GM12891 (cell line): ENCODE measurements at regions not wholly inside any gene's neighbourhood (a gene's known extent, or its start where the extent isn't known, plus 50 kb on each side); places are given as distances from the start of the nearest gene placed in this dataset.

Experiments used
- DNase-seq: peaks from one replicate; pipeline ENCODE4 v3.0.0; 2011; ENCODE audit warnings: low spot score; ENCODE audit not compliant: insufficient read length
- FAIRE-seq: peaks from 2 replicates; lab custom pipeline; 2011; peaks lifted over from hg19 to GRCh38; lab: Jason Lieb, UNC
- PAX5 ChIP-seq: IDR thresholded peaks from 2 replicates; pipeline ENCODE4 v1.6.1; 2011; ENCODE audit warnings: low read length, moderate library complexity, mild to moderate bottlenecking; ENCODE audit not compliant: insufficient read depth, severe bottlenecking
- POLR2A ChIP-seq: IDR thresholded peaks from 2 replicates; pipeline ENCODE4 v1.6.1; 2011; ENCODE audit warnings: low read depth, low read length, control low read depth
- POLR2AphosphoS5 ChIP-seq: IDR thresholded peaks from 2 replicates; pipeline ENCODE4 v1.6.1; 2011; ENCODE audit warnings: low read depth, low read length, control low read depth
- POU2F2 ChIP-seq: IDR thresholded peaks from 2 replicates; pipeline ENCODE4 v1.6.1; 2011; ENCODE audit warnings: low read depth, mild to moderate bottlenecking, control low read depth, low read length, moderate library complexity
- SPI1 ChIP-seq: IDR thresholded peaks from 2 replicates; pipeline ENCODE4 v1.6.1; 2011; ENCODE audit warnings: low read depth, low read length, control low read depth
- TAF1 ChIP-seq: IDR thresholded peaks from 2 replicates; pipeline ENCODE4 v1.6.1; 2011; ENCODE audit warnings: low read depth, low read length, control low read depth

GRCh38 chr6:144844596-144844995 is 559.5 kb downstream of the UTRN start:
- DNase-seq: no peak
- TF ChIP-seq POLR2A: no peak
- no peak for TF ChIP-seq TAF1
- no peak for TF ChIP-seq POU2F2
- FAIRE-seq: no peak

GRCh38 chr6:144845186-144845585 is 560.1 kb downstream of the UTRN start:
- no peak for FAIRE-seq
- TF ChIP-seq POLR2AphosphoS5 (no peak), SPI1 (no peak), TAF1 (no peak), PAX5 (no peak), POLR2A (no peak), POU2F2 (no peak)
- no peak for DNase-seq

DNA sequence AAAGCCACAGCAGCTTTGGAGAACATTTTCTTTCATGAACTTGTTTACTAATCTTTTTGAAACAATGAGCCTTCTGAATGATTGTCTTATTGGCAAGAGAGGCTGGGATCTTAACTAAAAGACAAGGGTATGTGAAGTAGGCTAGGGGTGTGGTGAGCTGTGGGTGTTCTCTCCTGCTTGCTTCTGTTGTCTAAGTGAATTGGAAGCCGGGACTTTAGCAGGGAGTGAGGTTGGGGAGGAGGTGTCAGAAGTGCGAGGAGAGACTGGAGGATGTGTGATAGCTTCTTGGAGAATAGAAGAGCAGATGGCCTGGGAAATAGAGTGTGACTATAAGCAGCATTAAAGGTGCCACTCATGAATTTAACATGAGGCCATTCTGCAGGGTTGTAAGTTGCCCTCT is 562.8 kb downstream of the UTRN start:
- FAIRE-seq (peak; percentile 13), DNase-seq (no peak)
- no peak for TF ChIP-seq POLR2A
- TF ChIP-seq PAX5: no peak
- TF ChIP-seq TAF1: no peak
- TF ChIP-seq SPI1: no peak
- no peak for TF ChIP-seq POLR2AphosphoS5
- no peak for TF ChIP-seq POU2F2

DNA sequence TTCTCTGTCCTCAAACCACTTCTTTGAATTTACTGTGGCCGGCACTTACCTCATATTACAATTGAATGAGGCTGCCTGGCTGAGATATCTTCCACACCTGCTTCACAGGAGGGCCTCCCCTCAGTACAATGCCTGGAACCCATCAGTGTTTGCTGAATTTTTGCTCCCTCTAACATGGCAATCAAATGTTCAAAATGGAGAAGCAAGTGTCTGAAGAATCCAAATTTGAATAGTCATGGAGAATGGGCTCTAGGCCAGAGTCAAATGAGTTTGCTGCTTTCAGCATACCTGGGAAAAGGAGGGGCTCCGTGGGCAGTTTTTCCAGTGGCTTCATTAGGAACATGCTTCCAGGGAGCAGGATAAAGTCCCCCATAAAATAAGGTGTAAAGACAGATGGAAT is 564.8 kb downstream of the UTRN start:
- no peak for TF ChIP-seq SPI1
- no peak for TF ChIP-seq POU2F2
- TF ChIP-seq POLR2A: no peak
- no peak for TF ChIP-seq TAF1
- no peak for TF ChIP-seq PAX5
- no peak for TF ChIP-seq POLR2AphosphoS5
- FAIRE-seq (no peak), DNase-seq (no peak)

DNA sequence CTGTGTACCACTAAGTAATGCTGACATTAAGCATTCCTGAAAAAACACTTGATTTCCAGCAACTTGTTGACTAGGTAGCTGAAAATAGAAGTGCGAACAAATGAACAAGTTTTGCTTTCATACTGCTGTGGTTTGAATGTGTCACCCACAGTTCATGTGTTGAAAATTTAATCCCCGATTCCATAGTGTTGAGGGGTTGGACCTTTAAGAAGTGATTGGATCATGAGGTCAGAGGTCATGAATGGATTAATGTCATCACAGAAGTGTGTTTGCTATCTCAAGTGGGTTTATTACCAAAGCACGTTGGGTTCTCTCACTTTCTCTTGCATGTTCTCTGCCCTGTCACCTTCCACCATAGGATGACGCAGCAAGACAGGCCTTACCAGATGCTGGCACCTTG is 568.5 kb downstream of the UTRN start:
- no peak for DNase-seq
- TF ChIP-seq POU2F2: no peak
- no peak for TF ChIP-seq POLR2AphosphoS5
- TF ChIP-seq PAX5: no peak
- no peak for TF ChIP-seq TAF1
- no peak for TF ChIP-seq POLR2A
- TF ChIP-seq SPI1: no peak
- FAIRE-seq: no peak

- DNase-seq (no peak), FAIRE-seq (peak; percentile 20)
- TF ChIP-seq SPI1 (no peak), PAX5 (no peak), POLR2AphosphoS5 (no peak), TAF1 (no peak), POU2F2 (no peak), POLR2A (no peak)
Observed at GRCh38 chr6:144854654-144855053, 569.5 kb downstream of the UTRN start.

DNA sequence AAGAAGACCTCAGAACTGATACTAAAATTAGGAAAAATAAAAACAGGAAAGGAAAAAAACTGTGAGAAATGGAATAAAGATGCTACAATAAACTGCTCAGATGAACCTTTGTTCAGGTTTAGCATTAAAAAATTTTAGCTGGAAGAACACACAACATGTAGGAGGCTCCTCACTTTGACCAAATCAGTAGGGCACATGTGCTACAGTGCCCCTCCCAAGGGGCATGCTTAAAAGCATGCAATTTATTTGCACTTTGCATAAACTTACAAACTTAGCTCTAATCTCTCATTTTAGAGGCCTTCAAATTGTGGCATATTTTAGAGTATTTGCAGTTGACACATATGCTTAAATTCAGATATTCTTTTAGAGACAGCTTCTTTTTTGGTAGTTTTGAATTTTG is 570.2 kb downstream of the UTRN start:
- TF ChIP-seq SPI1 (no peak), TAF1 (no peak), POU2F2 (no peak), POLR2A (no peak), POLR2AphosphoS5 (no peak), PAX5 (no peak)
- no peak for DNase-seq
- FAIRE-seq: no peak

DNA sequence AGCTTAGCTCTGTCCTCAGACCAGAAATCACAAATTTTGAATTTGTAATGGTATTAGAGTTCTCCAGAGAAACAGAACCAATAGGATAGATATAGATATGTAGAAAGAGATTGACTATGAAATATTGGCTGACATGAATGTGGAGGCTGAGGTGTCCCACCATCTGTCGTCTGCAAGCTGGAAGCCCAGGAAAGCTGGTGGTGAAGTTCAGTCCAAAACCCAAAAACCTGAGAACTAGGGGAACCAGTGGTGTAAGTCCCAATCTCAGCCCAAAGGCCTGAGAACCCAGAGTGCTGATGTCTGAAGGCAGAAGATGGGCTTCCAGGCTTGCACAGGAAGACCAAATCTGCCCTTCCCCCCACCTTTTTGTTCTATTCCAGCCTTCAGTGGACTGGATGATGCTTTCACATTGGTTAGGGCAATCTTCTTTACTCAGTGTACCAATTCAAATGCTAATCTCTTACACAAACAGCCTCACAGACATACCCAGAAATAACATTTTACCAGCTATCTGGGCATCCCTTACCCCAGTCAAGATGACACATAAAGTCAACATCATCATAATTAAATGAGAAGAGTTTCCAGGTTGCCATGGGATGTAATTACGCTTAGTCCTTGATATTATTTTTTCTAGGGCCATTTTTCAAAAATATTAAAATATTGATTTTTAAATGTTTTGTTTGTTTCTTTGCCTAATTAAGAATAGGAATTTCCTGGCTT is 570.8 kb downstream of the UTRN start:
- FAIRE-seq (peak; percentile 5), DNase-seq (no peak)
- TF ChIP-seq POU2F2 (no peak), POLR2AphosphoS5 (no peak), TAF1 (no peak), PAX5 (no peak), SPI1 (no peak), POLR2A (no peak)

- DNase-seq: no peak
- FAIRE-seq: no peak
- TF ChIP-seq PAX5: no peak
- no peak for TF ChIP-seq POU2F2
- TF ChIP-seq SPI1: no peak
- no peak for TF ChIP-seq TAF1
- no peak for TF ChIP-seq POLR2A
- TF ChIP-seq POLR2AphosphoS5: no peak
Observed at GRCh38 chr6:144856622-144857021, 571.5 kb downstream of the UTRN start.

DNA sequence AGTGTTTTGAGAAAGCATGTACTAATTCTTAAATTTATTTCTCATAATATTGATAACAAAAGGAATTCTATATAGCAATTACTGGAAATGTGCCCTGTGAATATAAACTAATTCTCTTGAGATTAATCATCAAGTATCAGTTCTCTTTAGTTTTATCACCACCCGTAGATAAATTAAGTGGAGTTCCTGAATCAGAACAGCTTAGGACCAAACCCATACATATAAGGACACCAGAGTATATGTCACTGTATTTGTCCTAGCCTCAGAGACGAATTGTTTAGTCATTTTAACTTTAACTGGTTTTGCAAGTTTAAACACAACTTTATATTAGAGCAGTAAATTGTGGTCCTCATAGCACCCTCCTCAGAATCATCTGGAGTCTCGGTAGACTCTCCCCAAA is 572.0 kb downstream of the UTRN start:
- FAIRE-seq: no peak
- no peak for DNase-seq
- TF ChIP-seq TAF1 (no peak), POLR2A (no peak), SPI1 (no peak), POLR2AphosphoS5 (no peak), POU2F2 (no peak)
